ENCODE measurements at regions not wholly inside any gene's neighbourhood (a gene's known extent, or its start where the extent isn't known, plus 50 kb on each side); places are given as distances from the start of the nearest gene placed in this dataset.

DNA sequence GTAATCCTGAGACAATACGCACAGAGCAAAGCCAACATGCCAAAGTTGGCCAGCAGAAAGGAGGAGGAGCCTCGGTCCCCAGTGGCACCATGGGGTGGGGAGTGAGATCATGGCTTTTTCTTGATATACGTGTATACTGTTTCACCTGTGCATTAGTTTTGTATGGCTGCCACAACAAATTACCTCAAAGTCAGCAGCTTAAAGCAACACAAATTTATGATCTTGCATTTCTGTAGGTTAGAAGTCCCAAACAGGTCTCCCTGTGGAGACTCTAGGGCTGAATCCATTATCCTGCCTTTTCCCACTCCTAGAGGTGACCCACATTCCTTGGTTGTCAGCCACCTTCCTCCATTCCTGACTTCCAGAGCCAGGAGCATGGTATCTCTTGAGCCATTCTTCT, 176.9 kb upstream of the NSMCE3 start:
- in situ Hi-C loops (cut with MboI; ENCODE audit: low pct_unique_long_range_greater_than_20kb, low sequenced_read_pairs, unreplicated experiment) = no loop called here

DNA sequence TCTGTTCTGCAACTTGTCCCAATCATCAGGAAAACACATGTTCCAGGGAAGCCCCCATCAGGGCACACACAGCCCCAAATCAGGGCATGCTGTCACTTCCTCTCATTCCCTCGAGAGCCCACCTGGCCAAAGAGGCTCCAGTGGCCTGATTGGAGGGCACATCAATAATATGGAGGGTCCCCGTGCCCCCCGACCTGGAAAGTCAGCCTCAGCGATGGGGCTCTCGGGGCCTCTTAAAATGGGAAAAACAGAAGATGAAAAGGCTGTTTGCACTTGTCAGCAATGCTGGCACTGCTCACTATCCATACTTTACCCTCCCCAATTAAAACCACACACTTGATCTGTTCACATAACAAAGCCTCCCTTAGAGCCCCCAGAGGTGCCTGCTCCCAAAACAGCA, 172.9 kb upstream of the NSMCE3 start:
- in situ Hi-C loops (cut with MboI; ENCODE audit: low pct_unique_long_range_greater_than_20kb, low sequenced_read_pairs, unreplicated experiment) = no loop called here
- TF ChIP-seq, protein P1, sequence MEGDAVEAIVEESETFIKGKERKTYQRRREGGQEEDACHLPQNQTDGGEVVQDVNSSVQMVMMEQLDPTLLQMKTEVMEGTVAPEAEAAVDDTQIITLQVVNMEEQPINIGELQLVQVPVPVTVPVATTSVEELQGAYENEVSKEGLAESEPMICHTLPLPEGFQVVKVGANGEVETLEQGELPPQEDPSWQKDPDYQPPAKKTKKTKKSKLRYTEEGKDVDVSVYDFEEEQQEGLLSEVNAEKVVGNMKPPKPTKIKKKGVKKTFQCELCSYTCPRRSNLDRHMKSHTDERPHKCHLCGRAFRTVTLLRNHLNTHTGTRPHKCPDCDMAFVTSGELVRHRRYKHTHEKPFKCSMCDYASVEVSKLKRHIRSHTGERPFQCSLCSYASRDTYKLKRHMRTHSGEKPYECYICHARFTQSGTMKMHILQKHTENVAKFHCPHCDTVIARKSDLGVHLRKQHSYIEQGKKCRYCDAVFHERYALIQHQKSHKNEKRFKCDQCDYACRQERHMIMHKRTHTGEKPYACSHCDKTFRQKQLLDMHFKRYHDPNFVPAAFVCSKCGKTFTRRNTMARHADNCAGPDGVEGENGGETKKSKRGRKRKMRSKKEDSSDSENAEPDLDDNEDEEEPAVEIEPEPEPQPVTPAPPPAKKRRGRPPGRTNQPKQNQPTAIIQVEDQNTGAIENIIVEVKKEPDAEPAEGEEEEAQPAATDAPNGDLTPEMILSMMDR (IDR thresholded peaks at IDR 0.05; ENCODE audit: extremely low read depth, insufficient read depth, missing control alignments) = no peak
- no peak for DNase-seq (ENCODE audit: low spot score)

More for the DNA sequence above, 176.9 kb upstream of the NSMCE3 start:
- DNase-seq (ENCODE audit: low spot score) = no peak
- TF ChIP-seq, protein P1 (IDR thresholded peaks at IDR 0.05; ENCODE audit: extremely low read depth, insufficient read depth, missing control alignments) = no peak

DNA sequence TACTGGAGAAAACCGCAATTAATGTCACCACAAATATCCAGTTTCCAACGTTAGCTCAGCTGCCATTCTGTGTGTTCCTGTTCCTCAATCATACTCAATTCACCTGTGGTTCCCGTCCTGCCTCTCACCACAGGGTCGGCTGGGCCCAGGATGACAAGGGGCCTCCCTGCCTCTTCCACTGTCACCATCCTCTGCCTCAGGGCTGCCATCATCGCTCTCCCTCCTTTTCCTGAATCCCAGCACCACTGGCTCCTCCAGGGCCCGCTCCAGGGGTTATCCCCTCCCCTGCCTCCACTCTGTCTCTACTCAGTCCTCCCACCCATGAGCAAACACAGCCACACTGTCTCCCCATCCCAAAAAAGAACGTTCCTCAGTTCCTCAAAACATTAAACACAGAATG, 170.9 kb upstream of the NSMCE3 start:
- DNase-seq (ENCODE audit: low spot score) = no peak
- in situ Hi-C loops (cut with MboI; ENCODE audit: low pct_unique_long_range_greater_than_20kb, low sequenced_read_pairs, unreplicated experiment) = no loop called here
- TF ChIP-seq, protein P1 (IDR thresholded peaks at IDR 0.05; ENCODE audit: extremely low read depth, insufficient read depth, missing control alignments) = no peak

DNA sequence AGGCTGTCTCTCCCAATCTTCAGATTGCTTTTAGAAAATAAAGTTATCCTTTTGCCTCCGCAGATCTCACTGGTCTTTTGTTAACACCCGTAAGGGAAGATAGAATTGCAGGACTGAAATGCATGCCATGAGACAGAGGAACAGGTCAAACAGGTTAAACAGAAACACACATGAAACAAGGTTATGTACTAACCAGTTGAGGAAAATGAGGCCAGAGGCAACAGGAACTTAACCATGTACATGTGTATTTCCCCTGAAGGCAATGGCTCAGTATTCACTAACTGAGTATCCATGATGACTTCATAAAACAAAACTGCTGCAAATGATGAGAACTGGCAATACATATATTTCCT, 169.1 kb upstream of the NSMCE3 start:
- in situ Hi-C loops (cut with MboI; ENCODE audit: low pct_unique_long_range_greater_than_20kb, low sequenced_read_pairs, unreplicated experiment) = no loop called here
- TF ChIP-seq, protein P1 (IDR thresholded peaks at IDR 0.05; ENCODE audit: extremely low read depth, insufficient read depth, missing control alignments) = no peak
- no peak for DNase-seq (ENCODE audit: low spot score)

DNA sequence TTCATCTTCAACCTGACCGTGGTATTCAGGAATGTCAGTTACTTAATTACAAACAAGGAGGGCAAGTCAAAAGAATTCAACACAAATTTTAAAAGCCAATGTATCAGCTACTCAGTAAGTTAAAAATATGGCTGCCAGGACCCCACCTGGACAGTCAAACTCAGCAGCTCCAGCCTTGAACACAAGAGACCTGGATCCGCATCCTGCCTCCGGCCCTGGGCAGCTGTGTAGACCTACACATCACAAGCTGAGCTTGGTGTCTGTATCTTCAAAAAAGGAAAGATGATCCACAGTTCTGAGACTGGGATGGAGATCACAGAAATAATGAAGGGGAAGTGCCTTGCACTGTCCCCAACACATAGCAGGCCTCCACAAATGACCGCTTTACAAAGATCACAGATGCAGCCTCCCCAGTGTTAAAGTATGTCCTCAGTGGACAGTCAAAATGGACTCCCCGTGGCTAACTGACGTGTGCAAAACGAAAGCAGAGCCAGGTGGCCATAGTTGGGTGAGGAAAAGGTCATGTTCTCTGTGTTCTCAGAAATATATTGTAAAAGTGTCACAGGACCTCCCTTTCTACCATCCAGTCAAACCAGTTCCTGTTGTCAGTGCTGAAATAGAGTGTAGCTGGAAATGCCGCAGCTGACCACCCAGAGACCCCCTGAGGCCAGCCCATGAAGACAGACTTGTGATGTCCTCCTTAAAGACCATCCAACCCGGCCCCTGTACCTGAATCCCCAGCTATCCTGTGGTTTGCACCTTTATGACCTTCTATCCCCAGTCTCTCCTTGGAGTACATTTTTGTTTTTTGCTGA, 168.5 kb upstream of the NSMCE3 start:
- DNase-seq (ENCODE audit: low spot score) = no peak
- in situ Hi-C loops (cut with MboI; ENCODE audit: low pct_unique_long_range_greater_than_20kb, low sequenced_read_pairs, unreplicated experiment) = no loop called here

DNA sequence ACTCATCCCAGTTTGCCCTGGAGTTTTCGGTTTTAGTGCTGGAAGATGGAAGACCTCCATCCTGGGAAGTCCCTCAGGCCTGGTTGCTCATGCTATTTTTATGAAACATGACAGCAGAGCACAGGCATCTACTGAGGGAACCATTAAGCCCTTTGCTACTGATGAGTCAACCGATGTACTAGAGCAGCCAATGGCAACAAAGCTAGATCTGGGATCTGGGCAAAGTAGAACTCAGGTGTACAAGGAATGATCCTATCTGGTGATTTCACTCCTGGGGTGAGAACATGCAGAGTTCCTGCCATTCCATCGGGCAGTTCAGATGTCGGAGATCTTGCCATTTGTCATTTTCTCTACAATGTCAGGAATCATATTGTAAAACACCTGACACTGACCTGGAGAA, 166.2 kb upstream of the NSMCE3 start:
- TF ChIP-seq, protein P1 (IDR thresholded peaks at IDR 0.05; ENCODE audit: extremely low read depth, insufficient read depth, missing control alignments) = no peak
- in situ Hi-C loops (cut with MboI; ENCODE audit: low pct_unique_long_range_greater_than_20kb, low sequenced_read_pairs, unreplicated experiment) = no loop called here
- DNase-seq (ENCODE audit: low spot score) = no peak

More for the DNA sequence above, 168.5 kb upstream of the NSMCE3 start:
- TF ChIP-seq, protein P1 (IDR thresholded peaks at IDR 0.05; ENCODE audit: extremely low read depth, insufficient read depth, missing control alignments) = no peak

Measured in GM13977 (cell line).